ENCODE measurements at regions not wholly inside any gene's neighbourhood (a gene's known extent, or its start where the extent isn't known, plus 50 kb on each side); places are given as distances from the start of the nearest gene placed in this dataset.

DNA sequence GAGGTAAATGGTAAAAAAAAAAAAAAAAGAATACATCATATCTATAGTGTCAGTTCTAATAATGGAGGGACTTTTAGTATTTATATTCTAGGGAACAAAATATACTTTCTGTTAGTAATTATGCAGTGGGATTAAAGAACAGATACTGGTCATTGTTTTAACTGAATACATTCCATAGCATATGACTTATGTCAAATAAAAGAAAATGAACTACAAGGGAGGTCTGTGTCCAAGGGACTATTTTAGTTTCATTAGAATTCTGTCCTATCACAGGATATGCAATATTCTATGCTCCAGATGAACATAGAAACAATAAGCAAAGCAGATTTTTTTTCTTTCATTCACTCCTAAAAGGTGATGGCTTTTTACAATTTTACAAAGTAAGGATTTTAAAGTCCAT, 154.2 kb upstream of the ZEB2 start:
- TF ChIP-seq EZH2 (IDR thresholded peaks at IDR 0.05; ENCODE audit: borderline replicate concordance, low read depth, low read length, poor library complexity, severe bottlenecking), result no peak
- TF ChIP-seq, protein P1, sequence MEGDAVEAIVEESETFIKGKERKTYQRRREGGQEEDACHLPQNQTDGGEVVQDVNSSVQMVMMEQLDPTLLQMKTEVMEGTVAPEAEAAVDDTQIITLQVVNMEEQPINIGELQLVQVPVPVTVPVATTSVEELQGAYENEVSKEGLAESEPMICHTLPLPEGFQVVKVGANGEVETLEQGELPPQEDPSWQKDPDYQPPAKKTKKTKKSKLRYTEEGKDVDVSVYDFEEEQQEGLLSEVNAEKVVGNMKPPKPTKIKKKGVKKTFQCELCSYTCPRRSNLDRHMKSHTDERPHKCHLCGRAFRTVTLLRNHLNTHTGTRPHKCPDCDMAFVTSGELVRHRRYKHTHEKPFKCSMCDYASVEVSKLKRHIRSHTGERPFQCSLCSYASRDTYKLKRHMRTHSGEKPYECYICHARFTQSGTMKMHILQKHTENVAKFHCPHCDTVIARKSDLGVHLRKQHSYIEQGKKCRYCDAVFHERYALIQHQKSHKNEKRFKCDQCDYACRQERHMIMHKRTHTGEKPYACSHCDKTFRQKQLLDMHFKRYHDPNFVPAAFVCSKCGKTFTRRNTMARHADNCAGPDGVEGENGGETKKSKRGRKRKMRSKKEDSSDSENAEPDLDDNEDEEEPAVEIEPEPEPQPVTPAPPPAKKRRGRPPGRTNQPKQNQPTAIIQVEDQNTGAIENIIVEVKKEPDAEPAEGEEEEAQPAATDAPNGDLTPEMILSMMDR (conservative IDR thresholded peaks at IDR 0.05; ENCODE audit: low read depth, low read length), result no peak
